Smooth muscle cell (in vitro differentiated cells): ENCODE measurements at regions not wholly inside any gene's neighbourhood (a gene's known extent, or its start where the extent isn't known, plus 50 kb on each side); places are given as distances from the start of the nearest gene placed in this dataset.

ENCODE experiments used
- DNase-seq: peaks from one replicate; lab custom pipeline; 2025; ENCODE audit not compliant: unreplicated experiment; lab: John Stamatoyannopoulos, UW
- H2AFZ ChIP-seq: fragments of 200-600 bp; sonication (generic); 2 replicates; pipeline ENCODE4 v1.6.0; 2016; ENCODE audit warnings: antibody characterized with exemption, low read depth, mild to moderate bottlenecking
- H3F3A ChIP-seq: fragments of 200-600 bp; sonication (generic); 2 replicates; pipeline ENCODE4 v1.6.0; 2017; ENCODE audit warnings: antibody characterized with exemption, low read depth
- H3K27ac ChIP-seq: fragments of 200-600 bp; sonication (generic); 2 replicates; pipeline ENCODE4 v1.5.1; 2016; ENCODE audit warnings: low read depth, mild to moderate bottlenecking
- H3K27me3 ChIP-seq: fragments of 200-600 bp; sonication (generic); 2 replicates; pipeline ENCODE4 v1.6.1; 2016; ENCODE audit warnings: low read depth, mild to moderate bottlenecking
- H3K36me3 ChIP-seq: fragments of 200-600 bp; sonication (generic); 2 replicates; pipeline ENCODE4 v1.5.1; 2016; ENCODE audit warnings: low read depth
- H3K4me1 ChIP-seq: fragments of 200-600 bp; sonication (generic); 2 replicates; pipeline ENCODE4 v1.5.1; 2016; ENCODE audit warnings: low read depth
- H3K4me2 ChIP-seq: fragments of 200-600 bp; sonication (generic); 2 replicates; pipeline ENCODE4 v1.6.0; 2016; ENCODE audit warnings: mild to moderate bottlenecking
- H3K4me3 ChIP-seq: fragments of 200-600 bp; sonication (generic); 2 replicates; pipeline ENCODE4 v1.5.1; 2016; ENCODE audit warnings: mild to moderate bottlenecking
- H3K79me2 ChIP-seq: fragments of 200-600 bp; sonication (generic); 2 replicates; pipeline ENCODE4 v1.6.0; 2016; ENCODE audit warnings: low read depth, mild to moderate bottlenecking
- H3K9ac ChIP-seq: fragments of 200-600 bp; sonication (generic); 2 replicates; pipeline ENCODE4 v1.6.0; 2016; ENCODE audit warnings: low read depth
- H3K9me3 ChIP-seq: fragments of 200-600 bp; sonication (generic); replicated peaks from 2 replicates; pipeline ENCODE4 v1.5.1; 2016; ENCODE audit warnings: low read depth
- H4K20me1 ChIP-seq: fragments of 200-600 bp; sonication (generic); 2 replicates; pipeline ENCODE4 v1.6.0; 2016; ENCODE audit warnings: low read depth
- WGBS: methylation state at CpG from one replicate; pipeline ENCODE4 v1.1.7; 2016; ENCODE audit warnings: low lambda C conversion rate; 5-methylcytosine and 5-hydroxymethylcytosine counted together
- TF ChIP-seq, protein P1 (sequence below): fragments of 200-600 bp; sonication (generic); IDR thresholded peaks from 2 replicates; pipeline ENCODE4 v1.5.1; 2017; ENCODE audit warnings: borderline replicate concordance, mild to moderate bottlenecking, antibody characterized with exemption; ENCODE audit not compliant: insufficient read depth, poor library complexity, severe bottlenecking

DNA sequence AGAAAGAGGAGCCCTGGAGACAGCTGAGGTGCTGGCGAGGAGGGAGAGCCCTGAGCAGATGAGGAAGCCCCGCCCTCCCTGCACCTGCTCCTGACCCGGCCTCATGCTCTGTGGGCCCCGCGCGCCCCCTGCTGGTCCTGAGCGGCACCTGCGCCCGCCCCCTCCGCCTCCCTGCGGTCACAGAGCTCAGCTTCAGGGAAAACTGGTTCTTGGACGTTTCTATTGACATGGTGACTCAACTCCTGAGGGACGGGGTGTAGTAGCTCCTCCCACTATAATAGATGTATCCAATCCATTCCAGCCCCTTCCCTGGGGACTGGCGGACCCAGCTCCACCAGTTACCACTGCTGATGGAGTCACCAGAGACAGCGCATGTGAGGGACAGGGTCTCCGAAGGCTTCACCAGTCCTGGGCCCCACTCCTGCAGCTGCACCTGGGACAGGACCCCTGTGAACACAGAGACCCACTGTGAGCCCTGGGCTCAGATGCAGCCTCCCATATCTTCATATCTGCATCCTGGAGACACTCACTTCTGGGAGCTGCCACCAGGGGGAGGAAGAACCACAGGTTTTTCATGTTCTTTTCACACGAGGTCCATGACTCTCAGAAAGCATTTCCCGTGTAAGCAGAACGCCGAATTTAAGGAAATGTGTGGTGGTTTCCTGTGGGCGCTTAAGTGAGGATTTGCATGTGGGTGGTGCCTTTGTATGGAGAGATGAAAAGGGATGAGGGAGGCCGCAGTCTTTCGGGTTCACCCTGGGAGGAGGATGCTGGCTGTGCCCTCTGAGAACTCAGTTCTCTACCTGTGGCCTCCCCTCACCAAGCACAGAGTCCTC, 1346.4 kb downstream of the TMEM121 start:
- Histone ChIP-seq H3K4me1 (no peaks in the 10 kb centered on the region), H3K4me3 (no peak overlapping the region), H3K9ac (no peak overlapping the region), H3K4me2 (no peak overlapping the region), H3K27ac (no peak overlapping the region), H3F3A (no peaks in the 10 kb centered on the region), H4K20me1 (no peaks in the 10 kb centered on the region), H3K36me3 (no peaks in the 10 kb centered on the region), H2AFZ (no peak overlapping the region), H3K27me3 (no peaks in the 10 kb centered on the region), H3K79me2 (no peaks in the 10 kb centered on the region), H3K9me3 (no peaks in the 10 kb centered on the region)
- WGBS: 88% methylated on average over 15 of the region's 23 CpGs
- TF ChIP-seq, protein P1, sequence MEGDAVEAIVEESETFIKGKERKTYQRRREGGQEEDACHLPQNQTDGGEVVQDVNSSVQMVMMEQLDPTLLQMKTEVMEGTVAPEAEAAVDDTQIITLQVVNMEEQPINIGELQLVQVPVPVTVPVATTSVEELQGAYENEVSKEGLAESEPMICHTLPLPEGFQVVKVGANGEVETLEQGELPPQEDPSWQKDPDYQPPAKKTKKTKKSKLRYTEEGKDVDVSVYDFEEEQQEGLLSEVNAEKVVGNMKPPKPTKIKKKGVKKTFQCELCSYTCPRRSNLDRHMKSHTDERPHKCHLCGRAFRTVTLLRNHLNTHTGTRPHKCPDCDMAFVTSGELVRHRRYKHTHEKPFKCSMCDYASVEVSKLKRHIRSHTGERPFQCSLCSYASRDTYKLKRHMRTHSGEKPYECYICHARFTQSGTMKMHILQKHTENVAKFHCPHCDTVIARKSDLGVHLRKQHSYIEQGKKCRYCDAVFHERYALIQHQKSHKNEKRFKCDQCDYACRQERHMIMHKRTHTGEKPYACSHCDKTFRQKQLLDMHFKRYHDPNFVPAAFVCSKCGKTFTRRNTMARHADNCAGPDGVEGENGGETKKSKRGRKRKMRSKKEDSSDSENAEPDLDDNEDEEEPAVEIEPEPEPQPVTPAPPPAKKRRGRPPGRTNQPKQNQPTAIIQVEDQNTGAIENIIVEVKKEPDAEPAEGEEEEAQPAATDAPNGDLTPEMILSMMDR: no peak
- DNase-seq: no peak

DNA sequence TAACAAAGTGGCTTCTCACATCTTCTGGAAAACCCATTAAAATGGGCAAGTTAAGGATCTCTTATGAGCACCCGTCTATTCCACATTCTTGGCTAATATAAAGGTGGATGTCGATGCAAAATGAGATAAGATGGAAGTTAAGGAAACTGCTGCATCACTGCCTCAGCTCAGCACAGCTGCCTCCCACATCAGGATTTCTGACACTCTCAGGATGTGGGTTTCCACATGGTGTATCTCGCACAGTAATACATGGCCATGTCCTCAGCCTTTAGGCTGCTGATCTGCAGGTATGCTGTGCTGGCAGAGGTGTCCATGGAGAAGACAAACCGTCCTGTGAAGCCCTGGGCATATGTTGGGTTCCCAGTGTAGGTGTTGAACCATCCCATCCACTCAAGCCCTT, 1348.0 kb downstream of the TMEM121 start:
- no peaks in the 10 kb centered on the region for H3K9me3 ChIP-seq
- TF ChIP-seq, protein P1: no peak
- no peak overlapping the region for H3K27ac ChIP-seq
- H3K4me1 ChIP-seq: no peaks in the 10 kb centered on the region
- H2AFZ ChIP-seq: no peak overlapping the region
- no peak overlapping the region for H3K9ac ChIP-seq
- no peaks in the 10 kb centered on the region for H3F3A ChIP-seq
- no peaks in the 10 kb centered on the region for H3K27me3 ChIP-seq
- 45% methylated on average over 4 of the region's 4 CpGs for WGBS
- no peaks in the 10 kb centered on the region for H3K79me2 ChIP-seq
- H3K4me2 ChIP-seq: no peak overlapping the region
- H3K36me3 ChIP-seq: no peaks in the 10 kb centered on the region
- H4K20me1 ChIP-seq: no peaks in the 10 kb centered on the region
- no peak overlapping the region for H3K4me3 ChIP-seq
- no peak for DNase-seq

DNA sequence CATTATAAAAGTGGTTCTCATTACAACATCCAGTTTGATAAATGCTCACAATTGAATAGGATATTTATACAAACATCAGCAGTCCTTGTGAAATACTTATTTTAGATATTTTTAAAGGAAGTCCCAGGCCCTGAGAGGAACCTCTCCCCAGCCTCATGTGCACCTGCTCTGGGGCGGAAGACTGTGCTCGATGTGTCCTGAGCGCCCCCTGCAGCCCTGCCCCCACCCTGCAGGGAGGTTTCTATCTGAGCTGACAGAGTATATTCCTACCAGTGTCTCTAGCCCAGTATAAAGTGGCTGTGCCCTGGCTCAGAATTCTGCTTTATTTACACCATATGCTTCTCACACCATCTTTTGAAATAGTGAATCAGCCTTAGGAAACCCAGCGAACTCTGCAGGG, 1349.1 kb downstream of the TMEM121 start:
- H3K9ac ChIP-seq: no peak overlapping the region
- H2AFZ ChIP-seq: no peak overlapping the region
- 49% methylated on average over 4 of the region's 4 CpGs for WGBS
- H3K27ac ChIP-seq: no peak overlapping the region
- no peak for DNase-seq
- no peaks in the 10 kb centered on the region for H3K36me3 ChIP-seq
- H3F3A ChIP-seq: no peaks in the 10 kb centered on the region
- TF ChIP-seq, protein P1: no peak
- H3K4me1 ChIP-seq: no peaks in the 10 kb centered on the region
- H4K20me1 ChIP-seq: no peaks in the 10 kb centered on the region
- no peaks in the 10 kb centered on the region for H3K79me2 ChIP-seq
- no peaks in the 10 kb centered on the region for H3K9me3 ChIP-seq
- H3K4me2 ChIP-seq: no peak overlapping the region
- H3K27me3 ChIP-seq: no peaks in the 10 kb centered on the region
- no peak overlapping the region for H3K4me3 ChIP-seq

DNA sequence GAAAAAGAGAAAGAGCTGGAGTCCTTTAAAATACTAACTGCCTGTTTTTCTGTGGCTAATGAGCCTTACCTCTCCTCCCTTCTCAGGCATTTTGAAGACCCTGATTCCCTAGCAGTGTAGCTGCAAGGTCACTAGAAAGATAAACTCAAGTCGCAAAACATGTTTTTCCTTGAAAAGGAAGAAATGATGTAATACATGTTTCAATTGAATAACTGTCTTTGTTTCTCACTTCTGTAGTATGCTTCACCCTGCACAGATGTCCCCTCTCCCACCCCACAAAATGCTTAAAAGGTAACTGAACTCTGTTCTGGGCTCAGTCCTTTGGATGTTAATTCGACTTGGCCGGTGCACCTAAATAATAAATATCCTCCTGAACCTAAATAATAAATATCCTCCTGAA, 1350.3 kb downstream of the TMEM121 start:
- H3K27me3 ChIP-seq: no peaks in the 10 kb centered on the region
- WGBS: 89% methylated on average over 3 of the region's 3 CpGs
- H3K79me2 ChIP-seq: no peaks in the 10 kb centered on the region
- TF ChIP-seq, protein P1: no peak
- no peaks in the 10 kb centered on the region for H3K9me3 ChIP-seq
- no peak overlapping the region for H3K4me2 ChIP-seq
- no peaks in the 10 kb centered on the region for H3K4me1 ChIP-seq
- H3K9ac ChIP-seq: no peak overlapping the region
- no peak overlapping the region for H3K4me3 ChIP-seq
- H4K20me1 ChIP-seq: no peaks in the 10 kb centered on the region
- H3K27ac ChIP-seq: no peak overlapping the region
- H3F3A ChIP-seq: no peaks in the 10 kb centered on the region
- H3K36me3 ChIP-seq: no peaks in the 10 kb centered on the region
- H2AFZ ChIP-seq: no peak overlapping the region
- no peak for DNase-seq
